ENCODE measurements at regions not wholly inside any gene's neighbourhood (a gene's known extent, or its start where the extent isn't known, plus 50 kb on each side); places are given as distances from the start of the nearest gene placed in this dataset.

DNA sequence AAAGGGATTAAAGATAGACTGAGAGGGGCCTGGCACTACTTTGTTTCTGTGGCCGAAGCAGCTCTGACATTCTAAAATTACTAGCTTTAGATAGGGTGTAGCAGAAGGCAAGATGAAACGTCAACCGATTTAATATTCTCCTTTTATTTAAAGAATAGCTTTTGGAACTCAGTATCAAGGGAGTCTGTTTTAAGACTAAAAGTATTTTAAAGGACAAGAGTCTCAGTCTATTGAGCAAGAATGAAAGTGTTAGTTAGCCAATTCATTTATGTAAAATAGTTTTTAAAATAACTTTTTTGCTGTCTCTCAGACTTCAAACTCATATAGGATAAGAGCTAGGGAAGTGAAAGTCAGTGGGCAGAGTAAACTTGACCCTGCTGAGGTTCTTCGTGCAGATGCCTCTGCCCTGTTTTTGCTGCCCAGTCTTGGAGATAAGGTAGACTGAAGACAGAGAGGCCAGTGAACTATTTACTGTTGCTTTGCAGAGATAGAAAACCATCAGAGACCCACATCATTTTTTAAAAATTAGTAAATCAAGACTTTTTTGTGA, 1090.9 kb downstream of the ROBO2 start:
- DNase-seq = no peak
- intact Hi-C loops (cut with DNase I) = no loop called here

DNA sequence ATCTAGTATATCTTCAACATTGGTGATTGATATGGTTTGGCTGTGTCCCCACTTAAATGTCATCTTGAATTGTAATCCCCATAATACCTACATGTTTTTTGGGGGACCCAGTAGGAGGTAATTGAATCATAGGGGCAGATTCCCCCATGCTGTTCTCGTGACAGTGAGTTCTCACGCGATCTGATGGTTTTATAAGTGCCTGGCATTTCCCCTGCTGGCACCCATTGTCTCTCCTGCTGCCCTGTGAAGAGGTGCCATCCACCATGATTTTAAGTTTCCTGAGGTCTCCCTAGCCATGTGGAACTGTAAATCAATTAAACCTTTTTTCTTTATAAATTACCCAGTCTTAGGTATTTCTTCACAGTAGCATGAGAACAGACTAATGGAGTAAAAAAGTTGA, 1094.6 kb downstream of the ROBO2 start:
- DNase-seq = no peak
- intact Hi-C loops (cut with DNase I) = no loop called here

DNA sequence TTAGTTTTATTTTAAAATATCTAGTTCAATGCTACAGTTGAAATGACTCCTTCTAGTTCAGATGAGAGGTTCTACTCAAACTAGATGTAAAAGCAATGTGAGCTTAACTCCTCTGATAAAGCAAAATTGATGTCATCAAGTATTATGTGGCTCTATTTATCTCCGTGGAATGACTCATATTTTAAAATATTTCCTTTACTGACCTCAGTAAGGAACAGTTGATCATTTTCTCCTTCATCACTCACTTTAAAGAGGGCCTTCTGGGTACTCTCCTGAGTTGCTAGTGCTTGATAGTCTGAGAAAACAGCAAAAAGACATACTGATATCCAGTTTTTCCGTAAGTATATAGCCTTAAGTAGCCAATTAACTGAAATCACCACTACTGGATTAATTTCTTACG, 1099.3 kb downstream of the ROBO2 start:
- intact Hi-C loops (cut with DNase I) = no loop called here
- DNase-seq = no peak

DNA sequence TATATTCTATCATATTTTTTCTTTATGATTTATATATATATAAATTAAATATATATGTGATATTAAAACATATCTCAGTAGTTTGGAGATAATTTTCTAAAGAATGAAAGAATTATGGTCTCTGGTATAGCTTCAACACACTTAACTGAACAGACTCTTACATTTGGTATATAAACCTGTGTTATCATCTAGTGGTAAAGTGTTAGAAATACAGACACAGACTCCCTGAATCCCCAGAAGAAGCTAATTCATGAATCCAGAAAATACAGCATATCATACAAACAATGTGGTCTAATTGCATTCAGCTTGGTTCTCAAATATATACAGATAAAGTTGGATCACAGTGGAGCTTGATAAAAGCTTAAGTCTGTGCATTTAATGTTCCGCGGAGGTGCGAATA, 1100.4 kb downstream of the ROBO2 start:
- intact Hi-C loops (cut with DNase I) = no loop called here
- no peak for DNase-seq

DNA sequence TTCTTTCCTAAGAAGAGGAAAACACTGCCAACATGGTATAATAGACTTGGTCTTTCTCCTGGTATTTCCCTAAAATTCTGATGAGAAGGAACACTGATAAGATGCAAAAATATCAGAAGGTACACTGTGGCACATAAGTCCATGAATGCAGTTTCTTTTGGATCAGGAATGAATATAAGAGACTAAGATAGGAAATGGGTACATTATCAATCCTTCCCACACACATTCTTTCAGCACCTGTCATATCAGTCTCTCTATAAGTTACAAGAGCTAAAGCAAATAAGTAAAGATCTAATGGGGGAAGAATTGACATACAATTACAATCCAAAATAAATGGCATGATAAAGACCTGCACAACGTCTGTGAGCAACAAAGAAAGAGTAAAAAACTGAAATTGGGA, 1101.0 kb downstream of the ROBO2 start:
- intact Hi-C loops (cut with DNase I) = no loop called here
- DNase-seq = no peak

DNA sequence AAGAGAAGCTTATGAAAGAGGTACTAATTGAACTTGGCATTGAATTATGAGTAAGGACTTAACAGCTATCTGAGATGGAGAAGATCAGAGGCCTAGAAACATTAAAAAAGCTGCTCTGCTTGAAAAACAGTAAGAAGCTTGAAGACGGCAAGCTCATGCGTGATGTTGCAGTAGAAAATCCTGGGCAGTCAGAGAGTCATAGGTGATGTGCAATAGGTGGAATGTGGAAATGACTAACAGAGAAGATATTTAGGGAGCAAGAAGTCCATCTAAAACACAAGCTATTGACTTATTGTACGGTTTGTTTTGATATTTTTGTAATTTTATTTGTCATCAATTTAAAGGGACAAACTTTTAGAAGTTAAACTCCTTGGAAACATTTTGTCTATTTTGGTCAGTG, 1101.4 kb downstream of the ROBO2 start:
- no peak for DNase-seq
- intact Hi-C loops (cut with DNase I) = no loop called here

DNA sequence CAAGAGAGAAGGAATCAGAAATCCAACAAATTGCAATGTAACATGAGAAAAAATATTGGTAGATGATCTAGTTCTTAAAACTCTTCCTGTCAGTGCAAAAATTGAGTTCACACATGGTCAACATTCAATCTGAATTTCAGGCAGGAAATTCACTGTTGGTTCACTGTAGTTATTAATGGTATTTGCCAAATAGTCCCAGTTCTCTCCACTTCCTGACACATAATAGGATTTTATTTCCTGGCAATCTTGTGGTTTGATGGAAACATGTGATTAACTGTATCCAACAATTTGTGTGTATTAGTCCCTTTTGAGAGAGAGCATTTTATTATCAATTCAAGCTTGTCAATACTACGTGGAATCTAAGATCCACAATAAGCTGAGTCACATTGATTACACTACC, 1103.1 kb downstream of the ROBO2 start:
- intact Hi-C loops (cut with DNase I) = no loop called here
- DNase-seq = no peak

DNA sequence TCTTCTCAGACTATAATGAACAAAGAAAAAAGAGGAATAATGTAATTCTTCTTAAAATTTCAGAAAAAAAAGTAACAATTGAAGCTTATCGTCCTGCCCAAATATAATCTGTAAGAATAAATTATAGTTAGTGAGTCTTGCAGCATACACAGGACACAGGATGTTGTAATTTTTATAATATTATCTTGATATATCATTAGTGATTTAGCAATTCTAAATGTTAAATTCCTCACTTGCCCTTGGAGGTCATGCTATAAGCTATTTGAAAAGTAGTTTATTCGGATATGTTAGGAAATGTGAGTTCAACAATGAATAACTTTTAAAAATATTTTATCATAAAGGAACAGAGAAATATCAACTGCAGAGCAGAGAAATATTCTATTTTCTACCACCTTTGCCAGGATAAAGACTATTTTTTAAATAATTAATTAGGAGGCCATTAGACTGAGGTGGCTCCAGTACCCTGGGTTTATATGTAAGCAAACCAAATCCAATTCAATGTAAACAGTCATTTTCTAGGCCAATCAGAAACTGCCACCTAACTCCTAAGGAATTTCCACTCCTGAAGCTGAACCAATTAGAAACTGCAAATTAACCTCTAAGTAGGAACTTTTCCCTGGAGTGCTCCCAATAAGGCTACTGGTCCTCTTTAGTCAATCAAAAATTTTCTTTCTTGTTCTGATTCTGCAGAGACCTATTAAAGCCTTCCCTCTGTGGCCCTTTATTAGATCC, 1109.3 kb downstream of the ROBO2 start:
- intact Hi-C loops (cut with DNase I) = no loop called here
- no peak for DNase-seq

DNA sequence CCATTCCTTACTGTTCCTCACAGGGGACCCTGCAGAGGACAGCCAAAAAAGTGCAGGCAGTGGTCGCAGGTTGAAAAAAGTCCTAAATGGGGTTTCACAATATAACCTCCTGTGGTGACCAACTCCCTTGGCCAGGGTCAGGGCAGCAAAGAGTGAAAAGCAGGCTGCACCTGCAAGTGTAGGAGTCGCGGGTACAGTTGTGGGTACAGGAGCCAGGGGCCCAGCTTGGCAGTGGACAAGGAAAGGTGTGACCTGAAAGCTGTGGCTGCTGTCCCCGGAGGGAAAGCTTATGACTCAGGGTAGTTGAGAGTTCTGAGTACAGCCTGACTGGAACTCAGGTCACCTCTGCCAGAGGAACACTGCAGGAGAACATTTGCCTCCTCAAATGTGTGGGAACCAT, 1114.1 kb downstream of the ROBO2 start:
- DNase-seq = peak in 1 of 10 donors; percentile 69
- intact Hi-C loops (cut with DNase I) = no loop called here

DNA sequence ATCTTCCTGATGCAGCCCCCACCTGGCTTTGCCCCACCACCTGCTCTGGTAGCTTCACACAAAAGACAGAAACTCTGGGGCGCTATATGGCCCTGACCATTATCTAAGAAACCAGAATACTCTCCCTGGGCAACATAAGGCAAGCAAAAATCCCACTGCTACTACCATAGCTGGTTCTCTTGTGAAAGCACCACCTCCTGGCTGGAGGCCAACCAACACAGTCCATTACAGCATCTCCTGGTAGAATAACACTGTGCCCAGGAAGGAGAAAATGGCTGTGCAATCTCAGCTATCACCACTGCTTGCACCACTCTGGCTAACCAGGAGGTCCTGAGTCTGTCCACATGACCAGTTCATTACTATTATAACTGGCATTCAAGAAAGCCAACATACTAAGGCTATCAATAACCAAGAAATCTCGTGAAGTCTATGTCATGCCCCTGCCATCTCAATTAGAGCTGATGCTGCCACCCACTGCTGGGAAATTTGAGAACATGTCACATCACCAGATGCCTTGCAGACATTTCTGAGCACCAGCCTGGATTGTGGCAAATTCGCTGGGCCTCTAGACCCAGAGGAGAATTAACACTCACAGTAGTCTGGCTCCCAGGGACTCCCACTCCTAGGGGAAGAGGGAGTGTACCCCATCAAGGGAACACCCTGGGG, 1114.8 kb downstream of the ROBO2 start:
- intact Hi-C loops (cut with DNase I) = no loop called here
- no peak for DNase-seq

DNA sequence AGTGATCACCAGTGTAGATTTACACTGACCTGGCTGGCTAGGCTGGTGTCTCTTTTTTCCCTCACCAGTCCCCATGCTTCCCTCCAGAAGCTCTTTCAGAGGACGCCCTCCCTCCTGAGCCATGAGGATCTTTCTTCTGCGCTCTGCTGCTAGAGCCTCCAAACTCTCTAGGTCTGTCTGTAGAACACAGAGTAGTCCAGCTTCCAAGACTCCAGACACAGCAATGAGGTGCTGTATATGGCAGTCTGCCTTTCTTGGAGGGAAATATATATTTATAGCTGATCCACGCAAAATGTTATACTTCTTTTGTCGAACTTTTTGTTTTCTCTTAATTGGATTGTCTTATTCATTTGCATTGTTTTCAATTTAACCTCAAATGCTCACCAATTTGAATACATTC, 1121.8 kb downstream of the ROBO2 start:
- intact Hi-C loops (cut with DNase I) = no loop called here
- no peak for DNase-seq

DNA sequence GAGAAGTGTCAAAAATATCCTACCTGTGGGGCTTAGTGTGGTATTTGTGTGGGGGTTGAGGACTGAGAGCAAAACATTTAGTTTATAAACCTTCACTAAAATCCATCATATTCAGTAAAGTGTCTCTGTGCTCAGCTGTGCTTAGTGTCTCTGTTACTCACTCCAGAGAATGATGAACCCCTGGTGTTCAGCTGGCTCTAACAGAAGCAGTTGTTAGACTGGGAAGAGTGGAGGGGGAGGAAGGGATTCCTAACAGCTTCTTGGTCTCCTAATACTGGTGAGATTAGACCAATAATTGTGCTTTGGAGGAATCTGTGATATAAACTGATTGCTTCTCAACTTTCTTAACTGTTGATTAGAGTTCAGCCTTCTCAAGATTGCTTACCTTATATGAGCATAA, 1123.5 kb downstream of the ROBO2 start:
- intact Hi-C loops (cut with DNase I) = no loop called here
- no peak for DNase-seq

DNA sequence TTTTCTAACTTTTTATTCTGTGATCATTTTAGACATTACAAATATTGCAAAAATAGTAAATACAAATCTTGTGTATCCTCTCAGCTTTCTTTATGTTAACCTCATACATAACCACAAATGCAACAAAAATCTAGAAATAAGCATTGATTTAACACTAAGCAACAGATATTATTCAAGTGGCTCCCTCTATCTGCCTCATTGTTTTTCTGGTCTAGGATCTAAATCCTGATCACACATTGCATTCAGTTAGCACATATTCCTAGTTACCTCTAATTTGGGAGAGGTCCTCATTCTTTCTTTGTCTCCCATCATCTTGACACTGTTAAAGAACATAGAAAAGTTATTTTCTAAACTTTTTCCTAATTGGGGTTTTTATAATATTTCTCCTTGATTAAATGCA, 1126.0 kb downstream of the ROBO2 start:
- no peak for DNase-seq
- intact Hi-C loops (cut with DNase I) = no loop called here

DNA sequence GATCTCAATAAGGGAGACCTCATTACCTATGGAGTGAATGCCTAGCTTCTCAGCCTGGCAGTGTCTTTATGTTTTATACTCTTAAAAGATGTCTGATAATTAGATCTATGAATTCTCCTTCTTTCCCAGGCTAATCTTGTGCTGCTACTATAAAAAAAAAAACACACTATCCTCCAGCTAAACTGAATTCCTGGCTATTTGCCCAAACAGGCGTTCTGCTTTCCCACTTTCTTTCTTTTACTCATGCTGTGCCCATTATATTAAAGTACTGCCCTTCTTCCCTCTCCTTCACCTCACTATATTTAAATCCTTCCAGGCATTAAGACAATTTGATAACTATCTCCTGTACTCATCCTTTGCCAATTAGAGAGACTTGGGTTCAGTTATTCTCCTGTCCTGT, 1134.9 kb downstream of the ROBO2 start:
- DNase-seq = no peak
- intact Hi-C loops (cut with DNase I) = no loop called here

DNA sequence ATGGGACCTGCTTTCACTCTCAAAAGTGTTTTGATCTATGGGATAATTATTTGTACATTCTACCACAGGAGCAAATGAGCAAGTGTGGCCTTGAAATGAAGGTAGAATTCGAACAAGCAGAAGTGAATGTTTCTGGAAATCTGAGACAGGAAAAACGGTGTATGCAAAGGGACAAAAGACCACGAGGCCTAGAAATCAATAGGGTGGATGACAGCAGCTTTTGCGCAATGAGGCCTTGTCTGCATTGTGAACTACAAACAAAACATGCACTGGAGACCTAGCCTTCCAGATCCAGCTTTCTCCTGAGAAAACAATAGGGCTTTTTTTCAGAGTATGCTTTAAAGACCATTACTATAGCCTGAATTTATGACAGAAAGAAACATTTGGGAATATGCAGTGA, 1137.0 kb downstream of the ROBO2 start:
- no peak for DNase-seq

DNA sequence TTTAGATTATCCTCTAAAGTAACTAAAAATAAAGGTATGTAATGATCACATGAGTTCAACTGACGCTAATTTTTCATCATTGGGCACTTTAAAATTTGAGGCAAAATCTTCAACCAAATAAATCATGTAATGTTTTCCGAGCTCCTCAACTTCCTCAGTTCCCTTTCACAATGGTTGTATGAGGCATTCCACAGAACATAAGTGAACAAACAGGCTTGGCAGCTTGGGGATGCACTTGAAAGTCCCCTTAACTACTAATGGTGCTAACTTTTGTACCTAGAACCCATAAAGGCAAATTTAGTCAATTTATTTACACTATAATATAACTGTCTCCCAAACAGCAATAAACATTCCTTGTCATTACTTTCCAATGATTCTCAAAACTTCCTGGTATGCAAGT, 1137.9 kb downstream of the ROBO2 start:
- intact Hi-C loops (cut with DNase I) = no loop called here
- no peak for DNase-seq

More for the DNA sequence above, 1137.0 kb downstream of the ROBO2 start:
- intact Hi-C loops (cut with DNase I) = no loop called here

DNA sequence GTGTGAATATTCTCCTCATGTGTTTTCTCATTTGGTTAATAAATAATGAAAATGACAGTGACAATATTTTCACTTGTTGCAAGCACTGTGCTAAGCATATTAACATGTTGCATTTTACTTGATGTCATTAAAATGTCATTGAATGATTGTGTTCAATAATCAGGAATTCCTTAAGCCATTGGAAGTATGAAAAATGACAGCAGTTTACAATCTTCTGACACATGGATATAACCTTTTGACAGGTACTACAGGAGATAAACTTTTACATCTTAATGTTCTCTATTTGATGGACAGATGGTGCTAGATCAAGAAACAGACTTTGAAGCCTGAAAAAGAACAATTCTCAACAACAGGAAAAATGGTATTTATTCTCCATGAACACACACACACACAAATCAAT, 1138.3 kb downstream of the ROBO2 start:
- intact Hi-C loops (cut with DNase I) = no loop called here
- no peak for DNase-seq

DNA sequence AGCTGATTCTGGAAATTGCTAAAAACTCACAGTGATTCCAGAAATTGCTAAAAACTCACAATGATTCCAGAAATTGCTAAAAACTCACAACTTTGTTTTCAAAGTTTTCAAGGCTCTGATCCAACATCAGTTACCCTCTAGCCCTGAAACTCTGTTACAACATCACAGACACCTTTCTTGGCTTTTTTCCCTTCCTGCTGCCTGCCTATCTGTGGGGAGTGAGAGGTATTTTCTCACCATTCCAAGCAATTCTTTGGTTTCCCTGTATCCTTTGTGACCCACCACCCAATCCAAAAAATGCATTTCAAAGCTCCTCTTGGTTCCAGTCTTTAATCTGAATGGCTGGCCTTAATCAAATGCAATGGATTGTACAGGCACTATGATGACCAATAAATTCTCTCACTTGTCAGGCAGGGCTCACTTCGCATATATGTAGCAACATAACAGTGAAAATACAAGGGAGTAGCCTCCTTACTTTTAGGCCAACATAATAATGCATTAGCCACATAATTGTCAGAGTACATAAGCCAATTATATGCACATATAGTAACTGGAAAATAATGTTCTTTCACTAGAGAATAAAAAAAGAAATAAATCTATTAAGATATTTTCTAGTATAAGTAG, 1139.0 kb downstream of the ROBO2 start:
- intact Hi-C loops (cut with DNase I) = no loop called here
- no peak for DNase-seq

DNA sequence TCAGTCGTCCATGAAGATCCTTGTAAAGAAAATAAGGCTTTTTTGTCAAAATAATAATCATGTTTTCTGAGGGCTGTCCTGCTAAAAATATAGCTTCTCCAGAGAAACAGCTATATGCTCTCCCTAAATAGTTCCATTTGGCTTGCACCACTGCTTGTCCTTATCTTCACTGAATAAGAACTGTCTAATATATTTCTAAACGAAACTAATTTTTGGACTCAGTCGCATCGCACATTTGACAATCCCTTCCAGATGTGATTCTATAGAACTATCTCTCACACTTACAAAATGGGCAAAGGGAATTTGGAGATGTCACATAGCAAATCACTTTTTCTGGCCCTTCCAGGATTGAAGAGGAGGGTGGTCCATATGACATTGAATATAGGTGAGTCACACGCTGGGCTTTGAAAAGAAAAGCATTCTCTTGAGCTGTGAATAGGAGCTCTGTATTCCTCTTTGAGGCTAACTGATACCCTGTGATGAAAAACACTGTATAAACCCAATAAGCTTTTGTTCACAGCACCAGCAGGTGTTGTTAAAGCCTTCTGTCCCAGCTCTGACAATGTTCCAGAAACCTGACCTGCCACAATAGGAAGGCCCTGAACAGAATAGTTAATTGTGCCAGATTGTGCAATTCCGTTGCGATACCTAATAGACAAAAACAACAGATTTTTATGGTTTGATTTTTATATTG, 1144.2 kb downstream of the ROBO2 start:
- DNase-seq = no peak
- intact Hi-C loops (cut with DNase I) = no loop called here

DNA sequence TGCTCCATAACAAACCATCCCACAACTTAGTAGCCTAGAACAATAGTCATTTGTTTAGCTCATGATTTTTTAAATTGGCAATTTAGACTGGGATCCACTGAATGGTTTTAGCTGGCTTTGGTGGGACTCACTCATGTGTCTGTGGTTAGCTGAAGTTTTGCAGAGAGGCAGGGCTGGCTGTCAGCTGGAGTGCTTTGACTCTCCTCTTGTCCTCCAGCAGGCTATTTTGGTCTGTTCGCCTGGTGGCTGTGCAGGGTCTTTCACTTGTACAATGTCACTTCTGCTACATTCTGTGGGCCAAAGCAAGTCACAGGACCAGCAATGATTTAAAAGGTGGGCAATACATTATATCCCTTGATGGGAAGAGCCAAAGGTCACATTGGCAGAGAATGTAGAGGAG, 1146.5 kb downstream of the ROBO2 start:
- intact Hi-C loops (cut with DNase I) = no loop called here
- no peak for DNase-seq

DNA sequence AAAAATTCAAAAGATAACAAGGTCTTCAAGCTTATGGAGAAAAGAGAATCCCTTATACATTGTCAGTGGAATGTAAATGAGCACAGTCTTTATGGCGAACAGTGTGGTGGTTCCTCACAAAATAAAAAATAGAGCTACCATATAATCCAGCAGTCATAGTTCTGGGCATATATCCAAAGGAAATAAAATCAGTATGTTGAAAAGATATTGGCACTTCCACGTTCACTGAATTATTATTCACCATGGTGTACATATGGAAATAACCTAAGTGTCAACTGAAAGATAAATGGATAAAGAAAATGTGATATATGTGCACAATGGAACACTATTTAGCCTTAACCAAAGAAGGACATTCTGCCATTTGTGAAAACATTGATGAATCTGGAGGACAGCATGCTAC, 1161.2 kb downstream of the ROBO2 start:
- DNase-seq = no peak
- intact Hi-C loops (cut with DNase I) = no loop called here

Measured in posterior cingulate gyrus (tissue), 11 donors.